GM12873 (cell line): ENCODE measurements at regions not wholly inside any gene's neighbourhood (a gene's known extent, or its start where the extent isn't known, plus 50 kb on each side); places are given as distances from the start of the nearest gene placed in this dataset.

Experiments used
- TF ChIP-seq, protein P1 (sequence below): IDR thresholded peaks from 2 replicates; pipeline ENCODE4 v1.5.1; 2012; ENCODE audit warnings: low read depth, mild to moderate bottlenecking, moderate library complexity, low read length, control low read depth; ENCODE audit not compliant: insufficient read depth; ENCODE audit errors: missing control alignments

DNA sequence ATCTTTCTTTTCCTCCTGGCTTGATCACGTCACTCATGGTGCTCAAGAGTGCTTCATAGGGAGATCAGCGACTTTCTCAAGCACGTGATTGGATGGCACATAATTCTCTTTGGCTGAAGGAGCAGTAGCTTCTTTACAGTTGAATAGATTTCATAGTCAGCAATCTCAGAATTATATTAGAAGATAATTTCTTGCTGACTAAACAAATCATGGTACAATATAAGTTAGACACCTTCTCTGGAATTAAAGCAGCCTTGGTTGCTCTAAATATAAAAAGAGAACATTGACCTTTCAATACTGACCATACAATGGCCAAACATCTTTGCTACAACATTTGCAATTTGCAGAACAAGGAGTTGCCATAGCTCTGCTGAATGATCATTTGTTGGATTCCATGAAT is 238.5 kb upstream of the CHST9 start:
- TF ChIP-seq, protein P1, sequence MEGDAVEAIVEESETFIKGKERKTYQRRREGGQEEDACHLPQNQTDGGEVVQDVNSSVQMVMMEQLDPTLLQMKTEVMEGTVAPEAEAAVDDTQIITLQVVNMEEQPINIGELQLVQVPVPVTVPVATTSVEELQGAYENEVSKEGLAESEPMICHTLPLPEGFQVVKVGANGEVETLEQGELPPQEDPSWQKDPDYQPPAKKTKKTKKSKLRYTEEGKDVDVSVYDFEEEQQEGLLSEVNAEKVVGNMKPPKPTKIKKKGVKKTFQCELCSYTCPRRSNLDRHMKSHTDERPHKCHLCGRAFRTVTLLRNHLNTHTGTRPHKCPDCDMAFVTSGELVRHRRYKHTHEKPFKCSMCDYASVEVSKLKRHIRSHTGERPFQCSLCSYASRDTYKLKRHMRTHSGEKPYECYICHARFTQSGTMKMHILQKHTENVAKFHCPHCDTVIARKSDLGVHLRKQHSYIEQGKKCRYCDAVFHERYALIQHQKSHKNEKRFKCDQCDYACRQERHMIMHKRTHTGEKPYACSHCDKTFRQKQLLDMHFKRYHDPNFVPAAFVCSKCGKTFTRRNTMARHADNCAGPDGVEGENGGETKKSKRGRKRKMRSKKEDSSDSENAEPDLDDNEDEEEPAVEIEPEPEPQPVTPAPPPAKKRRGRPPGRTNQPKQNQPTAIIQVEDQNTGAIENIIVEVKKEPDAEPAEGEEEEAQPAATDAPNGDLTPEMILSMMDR = no peak

DNA sequence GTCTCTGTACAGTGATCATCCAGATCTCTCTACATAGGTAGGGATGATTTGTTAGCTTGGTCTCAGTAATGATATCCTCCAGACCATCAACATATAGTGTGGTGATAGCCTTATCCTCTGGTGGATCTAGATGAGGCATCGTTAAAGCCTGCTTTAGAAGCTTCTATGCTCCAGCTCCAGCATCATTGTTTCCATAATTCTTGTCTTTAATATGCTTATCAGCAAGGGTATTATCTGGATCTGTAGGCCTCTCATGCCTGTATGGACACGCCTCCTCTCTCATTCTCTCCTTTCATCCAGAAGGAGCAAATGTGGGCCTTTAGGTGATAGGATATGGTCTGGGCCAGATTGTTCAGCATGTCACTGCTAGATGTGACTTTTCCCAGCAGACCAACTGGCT is 234.5 kb upstream of the CHST9 start:
- TF ChIP-seq, protein P1 = no peak

DNA sequence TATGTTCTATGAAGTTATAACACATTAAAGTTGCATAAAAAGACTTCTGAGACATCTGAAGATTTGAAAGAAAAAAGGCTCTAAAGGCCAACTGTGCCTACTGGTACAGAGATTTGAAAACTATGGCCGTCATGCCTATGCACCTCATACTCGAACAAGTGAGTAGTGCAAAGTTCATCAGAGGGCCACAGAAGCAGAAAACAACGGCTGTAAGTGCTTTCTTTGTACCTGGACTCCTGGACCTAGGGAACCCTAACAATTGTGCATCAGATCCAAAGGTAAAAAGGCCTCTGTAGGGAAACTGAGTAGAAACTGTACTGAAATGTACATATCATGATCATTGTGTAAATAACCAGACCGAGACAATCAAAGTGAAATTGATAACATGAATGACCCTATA is 230.4 kb upstream of the CHST9 start:
- TF ChIP-seq, protein P1 = no peak

DNA sequence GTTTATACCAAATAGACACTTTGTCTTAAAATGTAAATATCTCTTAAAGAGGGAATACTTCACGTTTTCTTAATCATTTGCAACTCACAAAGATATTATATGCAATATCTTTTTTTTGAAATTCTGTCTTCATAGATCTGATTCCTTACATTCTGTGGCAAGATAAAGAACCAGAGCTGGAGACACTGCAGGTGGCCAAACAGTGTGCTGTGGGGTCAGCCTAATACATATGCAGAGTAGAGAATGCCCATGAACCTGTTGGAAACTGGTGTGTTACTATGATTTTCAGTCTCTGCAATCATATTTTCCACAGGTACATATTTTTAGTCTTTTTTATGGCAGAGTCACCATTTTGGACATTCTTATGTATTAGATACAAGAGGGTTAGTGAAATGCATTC is 229.6 kb upstream of the CHST9 start:
- TF ChIP-seq, protein P1 = no peak

DNA sequence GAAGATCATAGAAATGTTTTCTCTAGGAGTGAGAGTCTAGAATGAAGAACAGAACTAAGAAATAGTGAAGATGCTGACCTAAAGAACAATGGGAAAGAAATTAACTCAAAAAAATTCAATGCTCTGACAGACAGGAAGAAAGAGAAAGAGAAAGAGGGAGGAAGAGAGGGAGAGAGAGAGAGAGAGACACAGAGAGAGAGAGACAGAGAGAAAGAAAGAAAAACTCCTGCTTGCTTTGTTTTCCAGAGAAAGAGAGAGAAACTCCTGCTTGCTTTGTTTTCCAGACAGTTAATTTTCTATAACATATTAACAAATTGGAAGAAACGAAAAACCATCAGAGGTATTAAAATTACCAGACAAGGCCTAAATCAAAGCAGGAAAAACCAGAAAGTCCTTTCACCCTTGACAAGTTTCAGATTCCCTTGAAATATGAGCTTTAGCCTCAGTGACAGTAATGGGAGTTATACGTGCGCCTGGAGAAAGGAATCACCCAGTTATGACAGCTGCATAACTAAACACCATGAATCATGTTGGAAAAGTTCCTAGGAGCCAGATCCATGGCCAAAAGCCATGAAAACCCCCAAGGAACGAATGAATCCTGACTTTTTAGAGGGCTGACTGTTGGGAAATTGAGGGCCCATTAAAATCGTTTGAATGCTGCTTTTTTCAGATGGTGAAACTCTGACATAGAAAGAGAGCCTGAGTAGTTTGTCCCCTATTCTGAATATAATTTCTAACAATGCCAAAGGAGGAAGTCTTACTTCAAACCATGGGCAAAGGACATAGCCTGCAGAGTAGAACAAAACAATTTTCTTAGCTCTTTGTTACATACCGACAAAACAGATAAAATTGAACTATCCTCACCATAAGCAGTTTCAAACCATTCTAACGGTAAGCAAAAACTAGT is 228.6 kb upstream of the CHST9 start:
- TF ChIP-seq, protein P1 = no peak

DNA sequence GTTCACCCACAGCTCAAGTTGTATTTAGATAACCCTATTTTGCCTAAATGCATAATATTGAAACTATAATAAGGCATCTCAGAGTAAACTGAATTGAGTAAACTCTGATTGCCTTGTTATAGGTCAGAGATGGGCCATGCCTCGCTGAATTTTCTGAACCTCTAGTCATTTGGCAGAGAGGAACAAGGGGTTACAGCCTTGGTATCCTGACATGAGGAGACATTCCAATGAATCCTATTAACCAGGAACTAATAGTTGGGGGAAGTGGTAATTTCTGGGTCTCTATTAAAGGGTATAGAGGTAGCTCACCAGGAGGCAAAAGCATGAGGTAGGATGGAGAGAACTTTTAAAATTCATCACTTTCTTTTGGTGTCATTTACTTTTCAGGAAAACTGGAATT is 227.4 kb upstream of the CHST9 start:
- TF ChIP-seq, protein P1 = no peak

DNA sequence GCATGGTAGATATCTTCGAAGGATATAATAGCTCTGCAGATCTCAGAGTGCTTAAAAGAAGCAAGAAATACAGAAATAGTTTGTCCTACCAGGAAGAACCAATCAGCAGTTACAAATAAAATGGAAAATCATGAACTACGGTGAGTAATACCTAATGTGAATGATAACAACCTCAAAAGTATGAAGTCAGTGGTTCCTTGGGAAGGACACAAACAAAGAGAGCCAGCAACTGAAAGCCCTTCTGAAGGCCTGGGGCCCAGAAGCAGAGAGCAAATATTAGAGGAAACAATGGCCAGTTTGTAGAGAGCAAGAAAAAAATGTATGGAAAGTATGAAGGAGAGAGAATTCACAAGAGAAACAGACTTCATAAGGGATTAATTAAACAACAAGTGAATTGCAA is 226.8 kb upstream of the CHST9 start:
- TF ChIP-seq, protein P1 = no peak
